ENCODE measurements at regions not wholly inside any gene's neighbourhood (a gene's known extent, or its start where the extent isn't known, plus 50 kb on each side); places are given as distances from the start of the nearest gene placed in this dataset.

GRCh38 chr20:20967564-20968184, 138.5 kb downstream of the LINC00237 start:
- H3K36me3 ChIP-seq, result no peaks in the 10 kb centered on the region
- WGBS, 2 donors, result 72% methylated on average over 10 of the region's 10 CpGs
- TF ChIP-seq CTCF (IDR thresholded peaks at IDR 0.05), result no peak
- no peak overlapping the region for H3K4me3 ChIP-seq
- intact Hi-C loops (cut with DNase I), result loop anchor here in 1 of 10 donors (10.0 kb wide), 1 partner anchor 57 kb away; no protein-coding TSS in a partner anchor
- no peak for DNase-seq
- no peak overlapping the region for H3K27ac ChIP-seq
- no peaks in the 10 kb centered on the region for H3K9me3 ChIP-seq
- H3K27me3 ChIP-seq, result peaks cover 0 to 33% (median 14%) of the 10 kb centered on the region in 7 donors
- ATAC-seq, result no peak
- no peaks in the 10 kb centered on the region for H3K4me1 ChIP-seq

- peaks cover 0 to 39% (median 14%) of the 10 kb centered on the region in 7 donors for H3K27me3 ChIP-seq
- no peaks in the 10 kb centered on the region for H3K4me1 ChIP-seq
- no peaks in the 10 kb centered on the region for H3K9me3 ChIP-seq
- H3K4me3 ChIP-seq, result no peak overlapping the region
- no peak for TF ChIP-seq CTCF (IDR thresholded peaks at IDR 0.05)
- no peak for DNase-seq
- no peaks in the 10 kb centered on the region for H3K36me3 ChIP-seq
- intact Hi-C loops (cut with DNase I), result loop anchor here in 1 of 10 donors (10.0 kb wide), 1 partner anchor 59 kb away; no protein-coding TSS in a partner anchor
- WGBS, 2 donors, result 75 to 82% methylated on average over 8 of the region's 8 CpGs
- H3K27ac ChIP-seq, result no peak overlapping the region
- ATAC-seq, result no peak
These were observed 140.0 kb downstream of the LINC00237 start for GRCh38 chr20:20966171-20966570.

GRCh38 chr20:20959031-20959755, 147.0 kb downstream of the LINC00237 start:
- DNase-seq (no peak), ATAC-seq (no peak)
- H3K36me3 ChIP-seq, result no peaks in the 10 kb centered on the region
- no peaks in the 10 kb centered on the region for H3K4me1 ChIP-seq
- no peak for TF ChIP-seq CTCF (IDR thresholded peaks at IDR 0.05)
- peaks cover 0 to 47% (median 9%) of the 10 kb centered on the region in 7 donors for H3K27me3 ChIP-seq
- H3K27ac ChIP-seq, result no peak overlapping the region
- intact Hi-C loops (cut with DNase I), result no loop called here
- no peak overlapping the region for H3K4me3 ChIP-seq
- WGBS, 2 donors, result 86 to 87% methylated on average over 5 of the region's 5 CpGs
- H3K9me3 ChIP-seq, result no peaks in the 10 kb centered on the region

- intact Hi-C loops (cut with DNase I), result no loop called here
- TF ChIP-seq CTCF (IDR thresholded peaks at IDR 0.05), result no peak
- H3K9me3 ChIP-seq, result no peaks in the 10 kb centered on the region
- no peaks in the 10 kb centered on the region for H3K4me1 ChIP-seq
- no peak overlapping the region for H3K4me3 ChIP-seq
- no peak for ATAC-seq
- peaks cover 0 to 39% (median 9%) of the 10 kb centered on the region in 7 donors for H3K27me3 ChIP-seq
- no peak for DNase-seq
- no peak overlapping the region for H3K27ac ChIP-seq
- no peaks in the 10 kb centered on the region for H3K36me3 ChIP-seq
- WGBS, 2 donors, result 81 to 82% methylated on average over 12 of the region's 12 CpGs
These were observed 149.6 kb downstream of the LINC00237 start for GRCh38 chr20:20956513-20956931.
